ENCODE measurements at regions not wholly inside any gene's neighbourhood (a gene's known extent, or its start where the extent isn't known, plus 50 kb on each side); places are given as distances from the start of the nearest gene placed in this dataset.

- Histone ChIP-seq H3K4me3 (replicated peaks in 1 of 3) (no peak overlapping the region), H3K9me3 (no peaks in the 10 kb centered on the region), H3K27ac (no peak overlapping the region), H3K27me3 (no peaks in the 10 kb centered on the region), H3K4me1 (no peaks in the 10 kb centered on the region), H3K36me3 (no peaks in the 10 kb centered on the region)
- intact Hi-C loops (cut with DNase I), result no loop called here
- TF ChIP-seq POLR2A (IDR thresholded peaks at IDR 0.05) (no peak), CTCF (IDR thresholded peaks at IDR 0.05) (no peak)
- no peak for DNase-seq
- WGBS, 2 donors, result 74 to 83% methylated on average over 2 of the region's 2 CpGs
Measured at GRCh38 chr10:80697926-80698325, 160.2 kb downstream of the SH2D4B start.

- Histone ChIP-seq H3K27ac (no peak overlapping the region), H3K36me3 (no peaks in the 10 kb centered on the region), H3K27me3 (no peaks in the 10 kb centered on the region), H3K4me3 (replicated peaks in 1 of 3) (no peak overlapping the region), H3K4me1 (no peaks in the 10 kb centered on the region), H3K9me3 (no peaks in the 10 kb centered on the region)
- WGBS, 2 donors, result 11 to 18% methylated on average over 7 to 14 of the region's 14 CpGs
- TF ChIP-seq POLR2A (IDR thresholded peaks at IDR 0.05) (no peak), CTCF (IDR thresholded peaks at IDR 0.05) (peak; percentile 48 to 79 (median 74))
- intact Hi-C loops (cut with DNase I), result no loop called here
- peak; percentile 74 to 85 for DNase-seq
Measured at GRCh38 chr10:80699602-80700039, 161.9 kb downstream of the SH2D4B start.

GRCh38 chr10:80700252-80700651, 162.6 kb downstream of the SH2D4B start:
- intact Hi-C loops (cut with DNase I), result no loop called here

GRCh38 chr10:80700760-80701444, 163.2 kb downstream of the SH2D4B start:
- intact Hi-C loops (cut with DNase I), result no loop called here
- 76 to 77% methylated on average over 6 to 8 of the region's 8 CpGs for WGBS, 2 donors

More at GRCh38 chr10:80700252-80700651, 162.6 kb downstream of the SH2D4B start:
- Histone ChIP-seq H3K36me3 (no peaks in the 10 kb centered on the region), H3K27ac (no peak overlapping the region), H3K4me3 (replicated peaks in 1 of 3) (no peak overlapping the region), H3K4me1 (no peaks in the 10 kb centered on the region), H3K9me3 (no peaks in the 10 kb centered on the region), H3K27me3 (no peaks in the 10 kb centered on the region)
- no peak for DNase-seq
- no peak for TF ChIP-seq POLR2A (IDR thresholded peaks at IDR 0.05)
- TF ChIP-seq CTCF (IDR thresholded peaks at IDR 0.05), result no peak
- 81 to 90% methylated on average over 3 of the region's 3 CpGs for WGBS, 2 donors

More at GRCh38 chr10:80700760-80701444, 163.2 kb downstream of the SH2D4B start:
- no peak overlapping the region for H3K4me3 ChIP-seq (replicated peaks in 1 of 3)
- H3K9me3 ChIP-seq, result no peaks in the 10 kb centered on the region
- H3K27me3 ChIP-seq, result no peaks in the 10 kb centered on the region
- no peak overlapping the region for H3K27ac ChIP-seq
- DNase-seq, result no peak
- H3K36me3 ChIP-seq, result no peaks in the 10 kb centered on the region
- no peaks in the 10 kb centered on the region for H3K4me1 ChIP-seq
- no peak for TF ChIP-seq POLR2A (IDR thresholded peaks at IDR 0.05)
- no peak for TF ChIP-seq CTCF (IDR thresholded peaks at IDR 0.05)
